ENCODE measurements at regions not wholly inside any gene's neighbourhood (a gene's known extent, or its start where the extent isn't known, plus 50 kb on each side); places are given as distances from the start of the nearest gene placed in this dataset.
"Not testable (repeated sequence)": the region's sequence is repeated elsewhere in the genome, so short reads cannot be mapped to it uniquely, and the experiment has no call there.

DNA sequence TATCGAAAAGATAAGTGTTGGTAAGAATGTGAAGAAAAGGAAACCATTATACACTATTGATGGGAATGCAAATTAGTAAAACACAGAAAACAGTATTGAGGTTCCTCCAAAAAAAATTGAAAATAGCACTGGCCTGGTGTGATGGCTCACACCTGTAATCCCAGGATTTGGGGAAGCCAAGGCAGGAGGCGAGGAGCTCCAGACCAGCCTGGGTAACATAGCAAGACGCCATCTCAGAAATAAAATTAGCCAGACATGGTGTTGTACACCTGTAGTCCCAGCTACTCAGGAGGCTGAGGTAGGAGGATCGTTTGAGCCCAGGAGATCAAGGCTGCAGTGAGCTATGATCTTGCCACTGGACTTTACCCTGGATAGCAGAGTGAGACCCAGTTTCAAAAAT is 5303.4 kb upstream of the TPTE start:
- H3K4me2 ChIP-seq (ENCODE audit: low read length); H3K4me3 ChIP-seq (ENCODE audit: low read length); H3K4me1 ChIP-seq (ENCODE audit: control insufficient read depth, low read length); H3K27ac ChIP-seq (ENCODE audit: low read depth, low read length); H4K20me1 ChIP-seq (ENCODE audit: control insufficient read depth, insufficient read depth, low read depth, low read length); H3K27me3 ChIP-seq (ENCODE audit: control insufficient read depth, low read length); H3K36me3 ChIP-seq (ENCODE audit: control insufficient read depth, low read length); H3K79me2 ChIP-seq (ENCODE audit: control insufficient read depth, low read length); H3F3A ChIP-seq (ENCODE audit: control insufficient read depth, insufficient read depth); H3K9me2 ChIP-seq (replicated peaks; ENCODE audit: control insufficient read depth, low read length): not testable (repeated sequence)
- H3K9me3 ChIP-seq (ENCODE audit: control insufficient read depth, insufficient read depth, low read length): peaks cover 16% of the 10 kb centered on the region

DNA sequence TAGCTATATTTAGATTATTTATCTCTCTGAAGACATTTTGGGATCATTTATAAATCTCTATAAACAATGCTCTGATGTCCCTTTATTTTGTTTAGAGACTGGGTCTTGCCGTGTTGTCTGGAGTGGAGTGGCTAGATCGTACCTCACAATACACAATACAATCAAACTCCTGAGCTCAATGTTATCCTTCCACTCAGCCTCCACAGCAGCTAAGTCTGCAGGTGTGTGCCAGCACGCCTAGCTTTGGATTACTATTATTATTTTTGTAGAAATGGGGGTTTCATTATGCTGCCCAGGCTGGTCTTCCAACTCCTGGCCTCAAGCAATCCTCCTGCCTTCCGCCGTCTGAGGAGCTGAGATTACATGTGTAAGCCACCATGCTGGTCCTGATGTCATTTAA is 5301.4 kb upstream of the TPTE start:
- not testable (repeated sequence) for H3K27ac ChIP-seq (ENCODE audit: low read depth, low read length); H3K4me2 ChIP-seq (ENCODE audit: low read length); H3K4me3 ChIP-seq (ENCODE audit: low read length); H3K9me2 ChIP-seq (replicated peaks; ENCODE audit: control insufficient read depth, low read length); H3F3A ChIP-seq (ENCODE audit: control insufficient read depth, insufficient read depth); H4K20me1 ChIP-seq (ENCODE audit: control insufficient read depth, insufficient read depth, low read depth, low read length); H3K27me3 ChIP-seq (ENCODE audit: control insufficient read depth, low read length); H3K36me3 ChIP-seq (ENCODE audit: control insufficient read depth, low read length); H3K4me1 ChIP-seq (ENCODE audit: control insufficient read depth, low read length); H3K79me2 ChIP-seq (ENCODE audit: control insufficient read depth, low read length)
- H3K9me3 ChIP-seq (ENCODE audit: control insufficient read depth, insufficient read depth, low read length): peaks cover 19% of the 10 kb centered on the region

DNA sequence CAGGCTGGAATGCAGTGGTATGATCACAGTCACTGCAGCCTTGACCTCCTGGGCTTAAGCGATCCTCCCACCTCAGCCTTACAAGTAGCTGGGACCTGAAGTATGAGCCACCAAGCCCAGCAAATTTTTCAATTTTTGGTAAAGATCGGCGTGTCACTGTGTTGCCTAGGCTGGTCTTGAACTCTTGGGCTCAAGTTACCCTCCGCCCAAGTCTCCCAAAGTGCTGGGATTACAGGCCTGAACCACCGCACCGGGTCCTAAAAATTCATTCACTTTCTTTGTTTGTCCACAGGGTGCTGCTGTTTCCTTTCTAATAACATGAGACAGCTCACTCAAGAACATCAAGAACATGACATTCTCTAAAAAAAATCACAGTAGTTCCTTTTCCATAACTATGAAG is 5300.9 kb upstream of the TPTE start:
- not testable (repeated sequence) for H3K36me3 ChIP-seq (ENCODE audit: control insufficient read depth, low read length); H3K4me1 ChIP-seq (ENCODE audit: control insufficient read depth, low read length); H3K79me2 ChIP-seq (ENCODE audit: control insufficient read depth, low read length); H3K27ac ChIP-seq (ENCODE audit: low read depth, low read length); H3K27me3 ChIP-seq (ENCODE audit: control insufficient read depth, low read length); H4K20me1 ChIP-seq (ENCODE audit: control insufficient read depth, insufficient read depth, low read depth, low read length); H3K4me2 ChIP-seq (ENCODE audit: low read length); H3F3A ChIP-seq (ENCODE audit: control insufficient read depth, insufficient read depth); H3K9me2 ChIP-seq (replicated peaks; ENCODE audit: control insufficient read depth, low read length); H3K4me3 ChIP-seq (ENCODE audit: low read length)
- peaks cover 19% of the 10 kb centered on the region for H3K9me3 ChIP-seq (ENCODE audit: control insufficient read depth, insufficient read depth, low read length)
- TF ChIP-seq, protein P1, sequence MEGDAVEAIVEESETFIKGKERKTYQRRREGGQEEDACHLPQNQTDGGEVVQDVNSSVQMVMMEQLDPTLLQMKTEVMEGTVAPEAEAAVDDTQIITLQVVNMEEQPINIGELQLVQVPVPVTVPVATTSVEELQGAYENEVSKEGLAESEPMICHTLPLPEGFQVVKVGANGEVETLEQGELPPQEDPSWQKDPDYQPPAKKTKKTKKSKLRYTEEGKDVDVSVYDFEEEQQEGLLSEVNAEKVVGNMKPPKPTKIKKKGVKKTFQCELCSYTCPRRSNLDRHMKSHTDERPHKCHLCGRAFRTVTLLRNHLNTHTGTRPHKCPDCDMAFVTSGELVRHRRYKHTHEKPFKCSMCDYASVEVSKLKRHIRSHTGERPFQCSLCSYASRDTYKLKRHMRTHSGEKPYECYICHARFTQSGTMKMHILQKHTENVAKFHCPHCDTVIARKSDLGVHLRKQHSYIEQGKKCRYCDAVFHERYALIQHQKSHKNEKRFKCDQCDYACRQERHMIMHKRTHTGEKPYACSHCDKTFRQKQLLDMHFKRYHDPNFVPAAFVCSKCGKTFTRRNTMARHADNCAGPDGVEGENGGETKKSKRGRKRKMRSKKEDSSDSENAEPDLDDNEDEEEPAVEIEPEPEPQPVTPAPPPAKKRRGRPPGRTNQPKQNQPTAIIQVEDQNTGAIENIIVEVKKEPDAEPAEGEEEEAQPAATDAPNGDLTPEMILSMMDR (IDR thresholded peaks at IDR 0.05; ENCODE audit: low read depth, low read length, poor library complexity, severe bottlenecking): peak; percentile 33

DNA sequence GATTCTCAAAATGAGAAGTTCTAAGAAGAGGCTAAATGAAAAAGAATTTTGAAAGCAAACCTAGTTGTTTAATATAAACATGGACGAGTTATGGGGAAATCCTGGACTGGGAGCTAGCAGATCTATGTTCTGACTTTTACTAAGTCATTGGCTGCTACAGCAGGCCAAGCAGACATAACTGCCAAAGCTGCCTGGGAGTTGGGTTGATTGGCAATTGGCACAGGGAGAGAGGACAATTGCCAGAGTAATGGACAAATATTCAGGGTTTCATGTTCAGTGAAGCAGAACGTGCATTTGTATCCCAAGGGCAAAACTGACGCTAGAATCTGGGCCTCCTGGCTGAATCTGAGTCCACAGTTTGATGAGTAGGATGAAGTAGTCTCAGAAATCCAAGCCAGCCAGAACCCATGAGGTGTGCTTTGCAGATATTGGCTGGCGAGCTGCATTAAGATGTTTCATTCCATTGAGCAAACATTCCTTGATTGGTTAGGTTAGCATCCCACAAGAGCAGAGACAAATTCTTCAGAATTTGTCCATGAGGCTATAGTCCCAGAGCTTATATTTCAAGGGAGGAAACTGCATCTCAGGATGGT is 5299.8 kb upstream of the TPTE start:
- peaks cover 19% of the 10 kb centered on the region for H3K9me3 ChIP-seq (ENCODE audit: control insufficient read depth, insufficient read depth, low read length)
- H3K4me3 ChIP-seq (ENCODE audit: low read length); H3K27me3 ChIP-seq (ENCODE audit: control insufficient read depth, low read length); H3K79me2 ChIP-seq (ENCODE audit: control insufficient read depth, low read length); H3K36me3 ChIP-seq (ENCODE audit: control insufficient read depth, low read length); H3K9me2 ChIP-seq (replicated peaks; ENCODE audit: control insufficient read depth, low read length); H4K20me1 ChIP-seq (ENCODE audit: control insufficient read depth, insufficient read depth, low read depth, low read length); H3K27ac ChIP-seq (ENCODE audit: low read depth, low read length); H3F3A ChIP-seq (ENCODE audit: control insufficient read depth, insufficient read depth); H3K4me1 ChIP-seq (ENCODE audit: control insufficient read depth, low read length); H3K4me2 ChIP-seq (ENCODE audit: low read length): not testable (repeated sequence)

DNA sequence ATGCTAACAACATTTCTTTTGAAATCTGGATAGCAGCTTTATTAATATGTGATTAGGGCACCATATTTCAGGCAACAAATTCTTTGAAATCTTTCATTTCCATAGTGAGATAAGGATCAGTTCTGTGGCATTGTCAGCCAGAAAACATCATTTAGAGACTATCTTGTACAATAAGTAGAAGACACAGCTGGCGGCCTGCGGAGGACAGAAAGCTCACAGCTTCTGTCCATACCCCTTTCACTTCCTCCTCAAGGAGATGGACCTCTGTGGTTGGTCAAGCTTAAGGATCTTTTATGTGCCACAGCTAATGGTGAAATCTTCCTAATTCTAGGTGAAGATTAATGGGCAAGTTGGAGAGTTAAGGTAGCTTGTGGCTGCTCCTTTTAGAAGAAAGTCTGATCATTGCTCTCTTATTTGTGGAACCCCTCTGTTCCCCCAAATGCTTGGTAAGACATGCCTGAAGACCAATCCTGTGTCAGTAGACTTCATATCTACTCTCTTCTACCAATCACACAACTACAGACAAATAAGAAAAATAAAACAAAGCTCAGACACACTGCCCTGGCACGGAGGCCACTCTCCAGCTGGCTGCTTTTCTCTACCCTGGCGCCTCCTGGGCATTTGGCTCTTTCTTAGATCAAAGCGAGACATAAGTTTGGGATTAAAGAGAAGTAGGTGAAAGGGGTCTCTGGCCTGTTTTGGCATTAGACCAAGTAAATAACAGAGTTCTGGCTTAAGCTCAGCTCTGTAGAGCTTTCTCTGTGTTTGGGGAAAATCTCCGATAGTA is 5298.2 kb upstream of the TPTE start:
- not testable (repeated sequence) for H3K4me3 ChIP-seq (ENCODE audit: low read length); H3K4me1 ChIP-seq (ENCODE audit: control insufficient read depth, low read length); H3K27me3 ChIP-seq (ENCODE audit: control insufficient read depth, low read length); H3K36me3 ChIP-seq (ENCODE audit: control insufficient read depth, low read length); H3K9me2 ChIP-seq (replicated peaks; ENCODE audit: control insufficient read depth, low read length); H3K27ac ChIP-seq (ENCODE audit: low read depth, low read length); H3F3A ChIP-seq (ENCODE audit: control insufficient read depth, insufficient read depth); H3K4me2 ChIP-seq (ENCODE audit: low read length); H4K20me1 ChIP-seq (ENCODE audit: control insufficient read depth, insufficient read depth, low read depth, low read length); H3K79me2 ChIP-seq (ENCODE audit: control insufficient read depth, low read length)
- H3K9me3 ChIP-seq (ENCODE audit: control insufficient read depth, insufficient read depth, low read length): peaks cover 10% of the 10 kb centered on the region; the same call in 1 of the 2 replicates

DNA sequence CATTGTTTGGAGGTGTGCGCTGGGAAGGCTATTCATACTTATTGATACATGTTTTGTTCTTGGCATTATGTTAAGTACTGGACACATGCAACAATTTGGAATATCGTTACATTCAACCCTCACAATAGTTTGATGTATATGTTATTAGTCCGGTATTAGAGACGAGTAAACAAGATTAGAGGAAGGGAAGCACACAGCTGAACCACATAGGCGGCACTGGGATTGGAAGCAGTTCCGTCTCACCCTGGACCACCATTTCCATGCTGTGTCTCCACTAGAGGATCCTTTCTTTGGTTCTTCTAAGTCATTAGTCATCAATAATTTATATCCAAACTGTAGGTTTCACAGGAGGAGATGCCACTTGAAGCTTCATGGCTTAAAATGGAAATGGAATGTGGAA is 5297.2 kb upstream of the TPTE start:
- not testable (repeated sequence) for H3K27ac ChIP-seq (ENCODE audit: low read depth, low read length); H3K9me2 ChIP-seq (replicated peaks; ENCODE audit: control insufficient read depth, low read length); H3F3A ChIP-seq (ENCODE audit: control insufficient read depth, insufficient read depth); H3K36me3 ChIP-seq (ENCODE audit: control insufficient read depth, low read length); H3K4me3 ChIP-seq (ENCODE audit: low read length); H3K4me1 ChIP-seq (ENCODE audit: control insufficient read depth, low read length); H4K20me1 ChIP-seq (ENCODE audit: control insufficient read depth, insufficient read depth, low read depth, low read length); H3K4me2 ChIP-seq (ENCODE audit: low read length); H3K79me2 ChIP-seq (ENCODE audit: control insufficient read depth, low read length); H3K27me3 ChIP-seq (ENCODE audit: control insufficient read depth, low read length)
- peaks cover 12% of the 10 kb centered on the region; the same call in 1 of the 2 replicates for H3K9me3 ChIP-seq (ENCODE audit: control insufficient read depth, insufficient read depth, low read length)

DNA sequence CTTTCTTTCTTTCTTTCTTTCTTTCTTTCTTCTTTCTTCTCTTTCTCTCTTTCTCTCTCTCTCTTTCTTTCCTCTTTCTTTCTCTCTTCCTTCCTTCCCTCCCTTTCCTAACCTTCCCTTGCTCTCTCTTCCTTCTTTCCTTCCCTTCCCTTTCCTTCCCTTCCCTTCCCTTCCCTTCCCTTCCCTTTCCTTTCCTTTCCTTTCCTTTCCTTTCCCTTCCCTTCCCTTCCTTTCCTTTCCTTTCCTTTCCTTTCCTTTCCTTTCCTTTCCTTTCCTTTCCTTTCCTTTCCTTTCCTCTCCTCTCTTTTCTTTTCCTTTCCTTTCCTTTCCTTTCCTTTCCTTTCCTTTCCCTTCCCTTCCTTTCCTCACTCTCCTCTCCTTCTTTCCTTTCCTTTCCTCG is 5294.1 kb upstream of the TPTE start:
- not testable (repeated sequence) for H3K4me1 ChIP-seq (ENCODE audit: control insufficient read depth, low read length); H3F3A ChIP-seq (ENCODE audit: control insufficient read depth, insufficient read depth); H3K27me3 ChIP-seq (ENCODE audit: control insufficient read depth, low read length); H3K27ac ChIP-seq (ENCODE audit: low read depth, low read length); H3K36me3 ChIP-seq (ENCODE audit: control insufficient read depth, low read length); H4K20me1 ChIP-seq (ENCODE audit: control insufficient read depth, insufficient read depth, low read depth, low read length); H3K9me2 ChIP-seq (replicated peaks; ENCODE audit: control insufficient read depth, low read length); H3K4me2 ChIP-seq (ENCODE audit: low read length); H3K79me2 ChIP-seq (ENCODE audit: control insufficient read depth, low read length); H3K4me3 ChIP-seq (ENCODE audit: low read length)
- peaks cover 21% of the 10 kb centered on the region for H3K9me3 ChIP-seq (ENCODE audit: control insufficient read depth, insufficient read depth, low read length)
